Mucosa of gallbladder (tissue), 1 donor: ENCODE measurements at regions not wholly inside any gene's neighbourhood (a gene's known extent, or its start where the extent isn't known, plus 50 kb on each side); places are given as distances from the start of the nearest gene placed in this dataset.

Source experiments
- DNase-seq: peaks from one replicate; pipeline ENCODE4 v3.0.0-alpha.2; 2020; ENCODE audit warnings: low spot score
- donor health status: DM: no; HTN: no; CAD: no.

DNA sequence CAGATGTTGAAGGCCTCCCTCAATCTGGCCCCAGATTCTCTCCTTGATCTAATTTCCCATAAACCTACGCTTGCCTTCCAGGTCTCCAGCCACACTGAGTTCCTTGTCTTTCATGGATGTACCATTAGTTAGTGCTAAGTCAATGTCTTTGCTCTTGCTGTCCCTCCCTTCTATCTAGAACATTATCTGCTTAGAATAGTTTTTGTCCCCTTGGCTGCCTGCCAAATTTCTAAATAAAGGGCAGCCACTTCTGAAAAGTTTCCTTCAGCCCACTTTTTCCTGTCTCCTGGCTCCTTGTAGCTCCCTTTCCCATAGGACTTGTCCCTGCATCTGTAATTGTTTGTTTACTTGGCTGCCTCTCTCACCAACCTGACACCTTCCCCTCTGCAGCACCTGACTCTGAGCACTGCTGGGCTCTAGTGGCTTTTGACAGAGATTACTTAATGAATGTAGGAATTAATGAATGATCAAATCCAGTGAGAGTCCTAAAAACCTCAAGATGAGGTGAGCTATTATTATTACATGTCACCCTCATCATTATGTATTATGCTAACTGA lies 58.3 kb downstream of the CXCL12 start:
- no peak for DNase-seq

DNA sequence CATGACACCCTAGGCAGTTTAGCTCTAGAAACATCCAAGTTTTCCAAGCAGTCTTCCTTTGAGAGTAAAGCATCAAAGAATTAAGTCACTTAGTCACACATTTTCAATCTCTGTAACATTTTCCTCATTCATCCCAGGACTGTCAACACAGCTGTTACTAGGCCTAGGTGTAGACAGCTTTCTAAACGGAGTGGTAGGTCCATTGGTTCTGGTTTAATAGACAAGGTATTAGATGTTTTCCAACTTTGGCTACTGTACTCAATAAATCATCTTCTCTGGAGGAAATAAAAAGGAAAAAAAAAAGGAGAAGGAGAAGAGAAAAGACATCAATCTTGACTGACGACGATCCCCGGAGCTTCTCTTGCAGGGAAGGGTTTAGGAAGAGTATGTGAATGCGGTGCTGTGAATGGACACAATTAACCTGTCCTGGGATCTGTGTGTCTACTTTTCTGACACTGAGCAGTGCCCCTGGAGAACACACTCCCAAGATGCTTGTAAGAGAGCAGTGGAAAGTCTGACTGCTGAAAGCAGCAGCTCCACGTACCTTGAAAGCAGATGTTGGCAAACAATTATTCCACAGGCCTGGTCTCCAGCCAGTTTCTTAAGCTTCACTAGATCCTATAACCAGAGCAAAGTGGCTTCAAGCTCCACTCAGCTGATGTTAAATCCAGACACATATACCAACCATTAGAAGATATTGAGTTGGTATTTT lies 59.1 kb downstream of the CXCL12 start:
- no peak for DNase-seq

DNA sequence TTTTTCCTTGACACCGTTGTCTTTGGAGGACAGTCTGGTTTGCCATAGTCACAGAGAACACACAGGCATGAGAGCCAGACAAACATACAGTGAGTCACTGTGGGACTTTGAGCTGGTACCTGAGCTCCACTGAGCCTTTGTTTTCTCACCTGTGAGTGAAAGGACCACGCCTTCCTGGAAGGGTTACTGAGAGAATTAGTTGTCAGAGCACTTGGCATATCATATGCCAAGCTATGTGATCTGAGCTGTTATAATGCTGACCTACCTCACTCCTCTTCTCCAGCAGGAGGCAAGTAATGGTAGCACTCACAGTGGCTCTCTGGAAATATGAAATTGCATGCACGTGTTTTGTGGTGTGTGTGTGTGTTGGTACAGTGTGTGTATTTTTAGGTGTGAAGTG lies 59.7 kb downstream of the CXCL12 start:
- DNase-seq, result peak; percentile 85

DNA sequence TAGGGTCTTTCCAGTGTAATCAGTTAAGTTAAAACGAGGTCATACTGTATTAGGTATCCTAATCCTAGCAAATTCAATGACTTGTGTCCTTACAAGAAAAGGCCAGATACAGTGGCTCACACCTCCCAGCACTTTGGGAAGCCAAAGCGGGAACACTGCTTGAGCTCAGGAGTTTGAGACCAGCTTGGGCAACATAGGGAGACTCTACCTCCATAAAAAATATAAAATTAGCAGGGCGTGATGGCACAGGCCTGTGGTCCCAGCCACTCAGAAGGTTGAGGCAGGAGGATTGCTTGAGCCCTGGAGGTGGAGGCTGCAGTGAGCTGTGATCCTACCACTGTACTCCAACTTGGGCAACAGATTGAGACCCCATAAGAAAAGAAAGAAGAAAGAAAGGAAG lies 61.1 kb downstream of the CXCL12 start:
- DNase-seq, result no peak

DNA sequence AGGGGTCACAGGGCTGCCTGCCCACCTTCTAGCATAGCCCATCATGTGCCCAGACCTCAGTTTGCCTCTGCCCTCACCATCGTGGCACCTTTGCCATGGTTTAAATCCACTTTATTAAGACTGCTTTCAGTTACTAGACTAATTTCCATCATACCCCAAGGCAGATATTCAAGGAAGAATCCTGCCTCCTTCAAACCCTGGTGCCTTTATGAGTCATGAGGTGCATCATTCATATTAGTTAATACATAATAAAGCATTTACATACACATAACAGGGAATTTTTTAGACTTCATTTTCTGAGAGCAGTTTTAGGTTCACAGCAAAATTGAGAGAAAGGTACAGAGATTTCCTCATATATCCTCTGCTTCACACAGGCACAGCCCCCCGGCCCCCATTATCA lies 62.8 kb downstream of the CXCL12 start:
- DNase-seq, result no peak

DNA sequence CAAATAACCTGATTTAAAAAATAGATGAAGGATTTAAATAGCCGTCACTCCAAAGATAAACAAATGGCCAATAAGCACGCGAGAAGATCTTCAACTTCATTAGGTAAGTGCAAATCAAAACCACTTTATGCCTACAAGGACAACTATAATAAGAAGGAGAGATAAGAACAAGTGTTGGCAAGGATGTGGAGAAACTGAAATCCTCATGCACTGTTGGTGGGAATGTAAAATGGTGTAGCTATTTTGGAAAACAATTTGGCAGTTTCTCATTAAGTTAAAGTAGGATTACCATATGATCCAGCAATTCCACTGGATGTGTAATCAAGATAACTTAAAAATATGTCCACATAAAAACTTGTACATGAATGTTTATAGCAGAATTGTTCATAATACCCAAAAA lies 64.1 kb downstream of the CXCL12 start:
- DNase-seq, result no peak

DNA sequence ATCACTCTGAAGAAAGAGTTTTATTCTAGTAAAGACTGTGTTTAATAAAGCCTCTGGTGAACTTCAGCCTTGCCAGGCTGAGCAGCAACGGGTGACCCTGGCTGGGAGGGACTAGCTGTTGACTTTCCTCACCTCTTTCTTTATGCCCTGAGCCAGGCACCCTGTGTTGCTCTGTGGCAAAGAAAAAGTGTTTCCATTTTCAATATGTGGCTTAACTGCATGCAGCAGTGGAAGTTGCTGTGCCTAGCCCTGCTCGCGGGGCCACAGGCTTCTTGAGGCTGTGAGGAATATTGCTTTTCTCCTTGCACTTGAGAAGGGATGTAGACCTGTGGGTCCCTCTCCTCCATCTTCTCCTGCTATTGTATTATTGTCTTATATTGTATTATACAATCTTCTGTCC lies 67.0 kb downstream of the CXCL12 start:
- no peak for DNase-seq

DNA sequence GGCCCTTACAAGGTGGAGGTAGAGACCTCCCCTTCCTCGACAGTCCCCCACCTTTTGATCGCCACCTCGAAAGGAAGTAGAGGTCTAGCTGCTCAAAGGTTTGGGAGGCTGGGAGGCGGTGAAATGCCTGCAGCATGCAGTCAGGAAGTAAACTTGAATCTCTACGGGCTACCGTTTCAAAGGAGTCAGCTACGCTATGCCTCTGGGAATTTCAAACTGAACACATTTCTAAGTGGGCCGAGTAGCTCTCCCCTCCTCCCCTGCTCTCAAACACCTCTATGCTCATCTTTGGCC lies 68.0 kb downstream of the CXCL12 start:
- no peak for DNase-seq

DNA sequence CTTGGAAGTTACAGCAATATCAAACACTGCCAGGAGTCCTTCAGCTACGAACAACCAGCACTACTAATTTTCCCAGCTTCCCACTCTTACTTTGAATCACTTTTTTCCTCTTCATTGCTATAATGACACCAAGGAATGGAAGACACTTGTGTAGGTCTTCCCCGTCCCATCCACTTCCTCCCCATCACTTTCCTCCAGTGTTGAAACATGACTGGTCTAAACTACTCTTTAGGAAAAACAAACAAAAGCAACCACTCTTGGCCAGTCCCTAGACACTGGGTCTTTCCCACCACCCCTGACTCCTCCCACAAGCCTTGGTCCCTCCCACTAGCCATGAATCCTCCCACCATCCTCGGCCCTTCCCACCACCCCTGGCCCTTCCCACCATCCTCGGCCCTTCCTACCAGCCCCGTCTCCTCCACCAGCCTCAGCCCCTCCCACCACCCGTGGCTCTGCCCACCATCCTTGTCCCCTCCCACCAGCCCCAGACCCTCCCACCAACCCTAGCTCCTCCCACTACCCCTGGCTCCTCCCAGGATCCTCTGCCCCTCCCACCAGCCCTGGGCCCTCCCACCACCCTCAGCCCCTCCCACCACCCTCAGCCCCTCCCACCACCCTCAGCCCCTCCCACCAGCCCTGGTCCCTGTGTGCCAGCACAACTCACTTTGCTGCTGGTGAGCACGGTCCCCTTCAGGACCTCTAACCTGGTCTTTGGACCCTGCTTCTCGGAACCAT lies 68.5 kb downstream of the CXCL12 start:
- DNase-seq, result no peak

DNA sequence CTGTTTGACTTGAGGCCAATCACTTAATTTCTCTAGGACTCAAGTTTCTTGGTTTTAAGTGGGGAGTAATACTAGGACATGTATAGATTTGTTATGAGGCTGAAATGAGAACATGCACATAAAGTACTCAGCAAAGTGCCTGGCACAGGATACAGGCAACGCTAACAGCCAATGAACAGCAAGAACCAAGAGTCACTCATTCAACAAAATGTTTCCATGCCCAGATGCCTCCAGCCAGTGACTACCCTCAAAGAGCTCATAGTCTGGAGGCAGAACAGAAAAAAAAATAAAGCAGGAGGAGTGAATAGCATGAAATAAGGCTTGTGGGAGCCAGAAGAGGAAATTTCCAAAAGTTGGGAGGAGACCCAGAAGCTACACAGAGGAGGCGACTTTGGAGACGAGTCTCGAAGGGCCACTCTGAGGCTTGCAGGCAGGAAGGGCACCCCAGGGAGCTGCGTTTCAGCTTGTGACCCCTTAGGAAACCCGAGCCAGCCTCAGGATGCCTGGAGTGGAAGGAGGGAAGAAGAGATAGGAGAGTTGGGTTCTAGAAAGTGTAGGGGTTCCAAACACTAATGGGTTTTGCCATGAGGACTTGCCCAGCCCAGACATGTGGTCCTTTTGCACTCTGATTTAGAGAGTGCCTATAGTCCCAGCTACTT lies 70.0 kb downstream of the CXCL12 start:
- no peak for DNase-seq

DNA sequence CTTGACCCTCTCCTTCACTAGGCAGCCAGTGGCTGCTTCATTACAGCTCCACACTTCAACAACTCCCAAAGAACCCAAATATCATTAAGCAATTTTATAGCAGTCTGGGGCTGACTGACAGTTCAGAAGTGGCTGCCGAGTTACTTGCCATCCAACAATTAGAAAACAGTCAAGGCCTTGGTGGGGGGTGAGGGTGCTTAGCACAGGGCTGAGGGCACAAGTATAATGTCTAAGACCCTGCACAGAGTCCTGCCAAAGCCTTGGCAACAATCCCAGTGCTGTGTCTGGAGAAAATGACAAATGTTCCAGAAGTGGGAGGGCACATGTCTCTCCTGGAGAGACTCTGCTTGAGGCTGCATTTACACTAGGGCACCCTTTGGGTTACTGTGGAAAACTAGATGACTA lies 71.1 kb downstream of the CXCL12 start:
- no peak for DNase-seq

DNA sequence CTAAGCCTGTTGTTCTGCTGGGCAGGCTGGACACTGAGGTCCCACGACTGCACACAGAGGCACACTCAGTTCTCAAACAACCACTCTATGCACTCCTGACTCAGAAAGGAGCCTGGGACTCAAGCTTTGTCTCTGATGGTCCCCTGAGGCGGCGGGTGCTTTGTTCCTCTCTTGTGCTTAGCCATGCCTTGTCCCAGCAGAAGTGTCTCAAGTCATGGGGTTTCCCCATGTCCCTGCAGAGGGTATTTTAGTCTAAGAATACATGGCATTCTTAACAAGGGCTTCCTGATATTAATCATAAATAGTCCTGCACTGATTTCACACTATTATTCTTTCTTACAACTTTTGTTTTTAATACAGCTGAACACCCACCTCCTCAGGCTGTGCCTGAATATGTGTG lies 72.5 kb downstream of the CXCL12 start:
- DNase-seq, result no peak

DNA sequence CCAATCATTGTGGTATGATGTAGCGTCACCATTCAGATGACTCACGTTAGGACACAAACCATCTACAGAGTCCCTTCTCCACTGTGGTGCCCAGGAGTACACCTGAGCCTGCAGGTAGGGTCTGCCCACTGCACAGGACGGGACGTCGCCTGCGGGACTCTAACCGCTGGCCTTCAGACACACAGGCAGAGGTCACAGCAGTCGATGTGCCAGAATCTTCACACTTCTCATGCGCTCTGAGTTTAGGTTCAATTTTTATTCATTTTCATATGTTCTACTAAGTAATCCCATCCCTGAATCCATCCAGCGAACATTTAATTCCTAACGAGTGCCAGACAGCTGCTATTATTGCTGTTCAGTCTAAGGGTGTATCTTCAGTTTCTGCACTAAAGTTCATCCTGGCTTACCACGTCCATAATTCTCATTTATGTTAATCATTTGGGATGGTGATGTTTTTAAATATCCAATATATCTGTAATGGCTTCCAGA lies 73.3 kb downstream of the CXCL12 start:
- no peak for DNase-seq

DNA sequence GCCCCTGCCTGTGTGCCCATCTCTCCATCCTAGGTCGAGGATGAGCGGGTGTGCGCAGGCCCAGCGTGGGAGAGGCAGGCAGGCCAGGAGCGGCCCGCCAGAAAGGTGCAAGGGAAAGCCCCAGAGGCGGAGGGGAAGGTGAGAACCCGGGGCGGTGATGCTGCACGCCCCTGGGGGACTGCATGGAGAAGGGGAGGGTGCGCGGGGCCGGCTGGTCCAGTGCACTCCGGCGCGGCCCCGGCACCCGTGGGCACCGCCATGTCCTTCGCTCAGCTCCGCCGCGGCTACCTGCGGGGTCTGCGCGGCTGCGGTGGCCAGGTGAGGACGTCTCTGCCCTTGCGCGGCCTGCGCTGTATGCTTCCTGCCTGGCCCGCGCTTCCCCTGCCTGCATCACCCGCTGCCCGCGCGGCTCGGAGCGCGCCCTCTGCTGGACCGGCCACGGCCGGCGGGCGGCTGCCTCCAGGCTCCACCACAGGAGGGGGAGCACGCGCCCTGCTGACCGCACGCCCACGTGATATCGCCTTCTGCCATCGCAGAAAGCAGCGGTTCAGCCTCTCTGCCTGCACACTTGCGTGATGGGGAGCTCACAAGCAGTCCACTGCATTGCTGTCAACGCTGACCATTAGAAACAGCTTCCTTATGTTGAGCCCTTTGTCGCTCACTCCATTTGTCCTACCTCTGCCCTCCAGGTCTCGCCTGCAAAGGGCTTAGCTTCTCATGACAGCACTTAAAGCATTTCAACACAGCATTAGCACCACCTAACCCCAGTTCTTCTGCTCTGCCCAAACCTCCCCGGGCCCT lies 73.9 kb downstream of the CXCL12 start:
- peak; percentile 88 for DNase-seq

DNA sequence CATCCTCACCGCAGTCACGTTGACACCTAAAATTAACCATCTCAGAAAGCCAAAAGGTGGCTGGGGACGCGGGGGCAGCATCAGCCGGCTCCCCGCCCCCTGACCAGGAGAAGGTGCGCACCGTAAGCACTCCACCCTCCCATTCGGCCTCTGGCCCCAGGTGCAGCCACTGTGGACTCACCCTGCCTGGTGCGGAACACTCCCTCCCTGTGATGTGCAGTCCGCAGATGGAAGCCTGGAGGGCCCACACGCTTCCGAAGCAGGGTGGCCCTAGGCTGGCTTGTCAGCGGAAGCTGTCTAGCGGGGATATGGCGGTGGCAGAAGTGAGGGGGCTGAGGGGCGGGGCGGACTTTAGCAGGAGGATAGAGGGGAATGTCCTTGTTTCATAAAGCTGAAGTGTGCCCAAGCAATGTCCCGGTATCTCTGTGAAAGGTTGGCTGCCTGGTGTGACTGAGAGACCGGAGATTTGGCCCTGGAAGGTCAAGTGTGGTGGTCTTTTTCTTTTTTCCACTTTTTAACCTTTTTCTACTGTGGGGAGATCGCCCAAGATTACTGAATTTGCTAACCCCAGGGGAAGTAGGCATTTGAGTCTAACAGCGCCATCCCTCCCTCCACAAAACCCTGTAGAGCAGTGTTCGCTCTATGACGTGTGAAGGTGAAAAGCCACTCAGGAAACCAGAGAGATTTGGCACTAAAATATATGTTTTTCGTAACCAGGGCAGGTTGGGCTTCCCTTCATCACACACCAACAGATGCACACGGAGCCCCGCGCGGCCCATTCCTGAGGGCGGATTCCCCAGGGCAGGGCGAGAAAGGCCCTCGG lies 74.7 kb downstream of the CXCL12 start:
- no peak for DNase-seq

DNA sequence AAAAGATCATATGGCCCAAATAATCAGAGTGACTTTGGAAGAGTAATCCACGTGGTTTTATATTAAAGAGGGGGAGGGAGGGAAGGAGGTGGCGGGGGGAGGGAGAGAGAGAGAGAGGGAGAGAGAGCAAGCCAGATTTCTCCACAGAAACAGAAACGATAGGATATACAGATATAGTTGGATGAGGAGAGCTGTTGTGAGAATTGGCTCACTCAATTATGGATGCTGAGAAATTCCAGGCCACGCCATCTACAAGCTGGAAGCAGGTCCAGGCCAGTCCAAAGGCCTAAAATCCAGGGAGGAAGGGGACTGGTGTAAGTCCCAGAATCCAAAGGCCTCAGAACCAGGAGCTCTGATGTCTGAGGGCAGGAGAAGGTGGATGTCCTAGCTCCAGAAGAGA lies 75.5 kb downstream of the CXCL12 start:
- no peak for DNase-seq

DNA sequence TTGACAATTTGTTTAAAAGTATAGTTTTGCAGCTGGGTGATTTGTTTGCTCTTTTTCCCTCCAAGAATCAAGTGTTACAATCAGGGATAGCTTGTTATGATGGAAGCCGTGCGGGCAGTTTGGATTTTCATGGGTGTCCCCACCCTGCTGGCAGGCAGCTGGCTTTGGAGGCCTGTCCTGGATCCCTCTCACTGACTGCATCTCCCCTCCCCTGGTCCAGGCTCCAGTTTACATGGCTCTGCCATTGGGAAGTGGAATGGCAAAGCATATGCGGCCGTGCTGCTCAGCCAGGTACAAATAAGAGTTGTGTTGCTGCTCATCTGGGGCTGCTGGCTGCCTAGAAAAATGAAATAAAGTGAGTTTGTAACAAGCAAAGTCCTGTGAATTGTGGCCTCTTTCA lies 76.0 kb downstream of the CXCL12 start:
- no peak for DNase-seq

DNA sequence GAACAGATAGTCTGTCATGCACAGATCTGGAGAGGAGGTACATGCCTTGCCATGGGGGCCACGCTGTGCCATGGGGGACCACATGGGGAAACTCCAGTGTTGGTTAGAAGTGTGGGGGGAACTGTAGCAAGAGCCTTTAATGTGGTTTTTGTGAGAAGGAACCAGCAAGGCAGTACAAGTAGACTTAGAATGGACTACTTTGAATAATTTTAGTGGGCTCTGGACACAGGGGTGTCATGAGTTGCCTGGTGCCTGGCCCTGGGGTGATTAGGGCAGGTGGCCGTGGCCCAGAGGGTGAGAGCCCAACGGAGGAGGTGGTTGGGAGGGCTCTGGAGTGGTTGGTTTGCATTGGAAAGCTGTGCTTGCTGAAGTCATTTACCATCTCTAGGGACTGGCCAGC lies 77.2 kb downstream of the CXCL12 start:
- no peak for DNase-seq

DNA sequence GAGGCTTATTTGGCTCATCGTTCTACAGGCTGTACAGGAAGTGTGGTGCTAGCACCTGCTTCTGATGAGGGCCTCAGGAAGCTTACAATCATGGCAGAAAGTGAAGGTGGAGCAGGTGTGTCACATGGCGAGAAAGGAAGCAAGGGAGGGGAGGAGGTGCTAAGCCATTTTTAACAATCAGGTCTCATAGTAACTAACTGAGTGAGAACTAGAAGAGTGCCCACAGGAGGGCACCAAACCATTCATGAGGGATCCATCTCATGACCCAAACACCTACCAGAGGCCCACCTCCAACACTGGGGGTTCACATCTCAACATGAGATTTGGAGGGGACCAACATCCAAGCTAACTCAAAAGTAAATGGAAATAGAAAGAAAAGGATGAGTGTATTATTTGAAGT lies 78.1 kb downstream of the CXCL12 start:
- no peak for DNase-seq

DNA sequence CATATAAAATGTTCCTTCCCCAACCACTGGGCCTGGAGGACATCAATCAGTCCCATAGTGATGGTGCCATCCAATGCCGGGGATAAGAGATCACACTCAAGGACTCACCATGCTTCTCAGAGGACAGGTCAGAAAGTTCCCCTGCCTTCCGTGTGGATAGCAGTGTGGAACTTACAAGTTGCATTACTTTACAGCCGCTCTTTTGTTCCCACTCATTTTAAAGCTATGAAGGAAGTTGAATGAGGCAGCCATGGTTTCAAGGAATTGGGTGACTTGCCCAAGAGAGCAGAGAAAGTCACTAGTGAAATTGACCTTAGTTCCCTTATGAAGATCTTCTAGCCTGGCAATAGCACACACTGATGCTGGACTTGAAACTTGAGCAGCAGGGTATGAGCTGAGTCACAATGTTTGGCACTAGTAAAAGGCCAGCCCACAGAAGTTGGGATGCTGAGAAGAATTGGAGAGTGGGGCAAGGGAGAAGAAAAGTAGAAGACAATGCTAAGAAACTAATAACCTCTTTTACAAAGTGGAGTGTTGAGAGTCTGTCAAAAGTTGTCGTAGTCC lies 78.7 kb downstream of the CXCL12 start:
- DNase-seq, result no peak
